PC-9 (cell line): ENCODE measurements at regions not wholly inside any gene's neighbourhood (a gene's known extent, or its start where the extent isn't known, plus 50 kb on each side); places are given as distances from the start of the nearest gene placed in this dataset.

ENCODE experiments used
- BruUV-seq: library from RNA; stranded (reverse); fragments of 400-500 nt; replicated peaks from 2 replicates; lab custom pipeline; 2021; lab: Mats Ljungman, UMichigan
- CTCF ChIA-PET: fragments of 300-600 bp; sonication (Branson Sonifier 250); formaldehyde crosslinking; loops from one replicate; lab custom pipeline; 2022; ENCODE audit warnings: antibody characterized with exemption; lab: Charles Lee
- POLR2A ChIA-PET: fragments of 300-600 bp; sonication (Branson Sonifier 250); formaldehyde crosslinking; loops from one replicate; lab custom pipeline; 2022; ENCODE audit warnings: antibody characterized with exemption; ENCODE audit not compliant: unreplicated experiment; lab: Charles Lee
- DNase-seq, 2 experiments: peaks; one replicate each; pipeline versions ENCODE4 v3.0.0 to v3.0.0-alpha.2; 2015 to 2022; ENCODE audit warnings: mixed read lengths in 1 of 2
- H2AFZ ChIP-seq: fragments of 200-600 bp; sonication (generic); 2 replicates; pipeline ENCODE4 v1.8.1; 2017; ENCODE audit warnings: antibody characterized with exemption
- H3F3A ChIP-seq: fragments of 200-600 bp; sonication (generic); 2 replicates; pipeline ENCODE4 v1.8.1; 2017; ENCODE audit warnings: antibody characterized with exemption, mild to moderate bottlenecking, low read depth; ENCODE audit not compliant: insufficient read depth
- H3K27ac ChIP-seq: fragments of 200-600 bp; sonication (generic); 2 replicates; pipeline ENCODE4 v1.6.1; 2016; ENCODE audit warnings: mixed run types
- H3K27me3 ChIP-seq: fragments of 200-600 bp; sonication (generic); 2 replicates; pipeline ENCODE4 v1.6.1; 2016; ENCODE audit warnings: low read depth, mixed run types; ENCODE audit not compliant: insufficient read depth
- H3K36me3 ChIP-seq: fragments of 200-600 bp; sonication (generic); 2 replicates; pipeline ENCODE4 v1.6.1; 2016; ENCODE audit warnings: low read depth, mixed run types
- H3K4me1 ChIP-seq: fragments of 200-600 bp; sonication (generic); replicated peaks from 2 replicates; pipeline ENCODE4 v1.6.1; 2016; ENCODE audit warnings: mixed run types; ENCODE audit not compliant: insufficient read depth
- H3K4me2 ChIP-seq: fragments of 200-600 bp; sonication (generic); 2 replicates; pipeline ENCODE4 v1.6.1; 2017; ENCODE audit warnings: mixed run types
- H3K4me3 ChIP-seq: fragments of 200-600 bp; sonication (generic); 2 replicates; pipeline ENCODE4 v1.6.1; 2016; ENCODE audit warnings: mixed run types
- H3K79me2 ChIP-seq: fragments of 200-600 bp; sonication (generic); 2 replicates; pipeline ENCODE4 v1.6.1; 2017; ENCODE audit warnings: low read depth, mixed run types
- H3K9me2 ChIP-seq: fragments of 200-600 bp; sonication (generic); 2 replicates; pipeline ENCODE4 v1.8.1; 2017; ENCODE audit warnings: mild to moderate bottlenecking; ENCODE audit not compliant: insufficient read depth
- H3K9me3 ChIP-seq: fragments of 200-600 bp; sonication (generic); 2 replicates; pipeline ENCODE4 v1.8.1; 2016; ENCODE audit warnings: low read depth; ENCODE audit not compliant: insufficient read depth
- H4K20me1 ChIP-seq: fragments of 200-600 bp; sonication (generic); 2 replicates; pipeline ENCODE4 v1.8.1; 2017; ENCODE audit not compliant: insufficient read depth
- EZH2 ChIP-seq: fragments of 200-600 bp; sonication (generic); IDR thresholded peaks from 2 replicates; pipeline ENCODE4 v1.8.0; 2017; ENCODE audit warnings: antibody characterized with exemption, low read depth
- intact Hi-C: fragments of 100-400 bp; cut with micrococcal nuclease; formaldehyde crosslinking; loops from one replicate; pipeline ENCODE4 v1.10.0; 2022; ENCODE audit not compliant: unreplicated experiment
- TF ChIP-seq, protein P1 (sequence below): fragments of 200-600 bp; sonication (generic); conservative IDR thresholded peaks from 2 replicates; pipeline ENCODE4 v1.6.1; 2017; ENCODE audit warnings: mixed run types, antibody characterized with exemption, mild to moderate bottlenecking, moderate library complexity

DNA sequence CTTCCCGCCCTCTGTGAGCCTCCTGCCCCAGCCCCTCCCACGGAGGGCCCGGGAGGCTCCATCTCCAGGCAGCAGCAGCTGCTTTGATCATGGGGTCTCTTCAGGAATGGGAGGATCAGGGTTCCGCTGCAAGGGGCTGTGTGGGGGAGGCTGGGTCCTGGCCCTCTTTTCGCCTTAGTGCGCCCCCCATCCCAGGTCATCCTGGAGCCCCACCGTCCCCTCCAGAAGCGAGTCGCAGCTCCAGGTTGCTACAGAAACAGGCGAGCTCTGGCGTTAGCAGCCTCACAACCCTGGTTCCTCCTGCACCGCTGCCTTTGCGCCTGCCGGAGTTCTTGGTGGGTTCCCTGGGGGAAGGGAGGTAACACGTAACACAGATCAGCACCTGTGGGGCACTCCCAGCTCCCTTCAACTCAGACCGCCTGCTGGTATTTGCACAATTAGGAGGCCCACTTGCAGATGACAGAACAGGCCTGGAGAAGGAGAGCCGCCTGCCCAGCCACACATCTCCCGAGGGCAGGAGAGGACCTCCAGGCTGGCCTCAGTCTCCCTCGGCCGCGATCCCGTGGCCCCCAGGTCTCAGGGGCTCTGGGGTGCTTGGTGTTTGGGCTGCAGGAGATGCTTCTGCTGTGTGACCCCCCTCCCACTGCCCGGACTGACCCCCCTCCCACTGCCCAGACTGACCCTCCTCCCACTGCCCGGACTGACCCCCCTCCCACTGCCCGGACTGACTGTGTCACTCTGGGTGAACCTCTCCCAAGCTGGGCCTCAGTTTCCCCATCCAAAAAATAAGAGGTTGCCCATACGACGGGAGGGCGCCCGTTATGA lies 64.2 kb upstream of the ADRA2C start:
- ChIA-PET CTCF (interaction anchor here (0.6 kb wide), 1 partner anchor 102 kb away, joined by 12 read pairs; no protein-coding TSS in a partner anchor), POLR2A (no interaction called here)
- Histone ChIP-seq H3K9me2 (no peaks in the 10 kb centered on the region), H3K4me1 (no peaks in the 10 kb centered on the region), H3K27me3 (peaks cover 87% of the 10 kb centered on the region), H3K27ac (no peak overlapping the region), H3K4me3 (no peak overlapping the region), H4K20me1 (no peaks in the 10 kb centered on the region), H3K79me2 (no peaks in the 10 kb centered on the region), H3K4me2 (no peak overlapping the region), H3K36me3 (no peaks in the 10 kb centered on the region), H2AFZ (no peak overlapping the region), H3F3A (no peaks in the 10 kb centered on the region), H3K9me3 (no peaks in the 10 kb centered on the region)
- DNase-seq: no peak
- no TSS peak for BruUV-seq
- intact Hi-C loops: no loop called here
- no peak for TF ChIP-seq EZH2
- TF ChIP-seq, protein P1, sequence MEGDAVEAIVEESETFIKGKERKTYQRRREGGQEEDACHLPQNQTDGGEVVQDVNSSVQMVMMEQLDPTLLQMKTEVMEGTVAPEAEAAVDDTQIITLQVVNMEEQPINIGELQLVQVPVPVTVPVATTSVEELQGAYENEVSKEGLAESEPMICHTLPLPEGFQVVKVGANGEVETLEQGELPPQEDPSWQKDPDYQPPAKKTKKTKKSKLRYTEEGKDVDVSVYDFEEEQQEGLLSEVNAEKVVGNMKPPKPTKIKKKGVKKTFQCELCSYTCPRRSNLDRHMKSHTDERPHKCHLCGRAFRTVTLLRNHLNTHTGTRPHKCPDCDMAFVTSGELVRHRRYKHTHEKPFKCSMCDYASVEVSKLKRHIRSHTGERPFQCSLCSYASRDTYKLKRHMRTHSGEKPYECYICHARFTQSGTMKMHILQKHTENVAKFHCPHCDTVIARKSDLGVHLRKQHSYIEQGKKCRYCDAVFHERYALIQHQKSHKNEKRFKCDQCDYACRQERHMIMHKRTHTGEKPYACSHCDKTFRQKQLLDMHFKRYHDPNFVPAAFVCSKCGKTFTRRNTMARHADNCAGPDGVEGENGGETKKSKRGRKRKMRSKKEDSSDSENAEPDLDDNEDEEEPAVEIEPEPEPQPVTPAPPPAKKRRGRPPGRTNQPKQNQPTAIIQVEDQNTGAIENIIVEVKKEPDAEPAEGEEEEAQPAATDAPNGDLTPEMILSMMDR: no peak

DNA sequence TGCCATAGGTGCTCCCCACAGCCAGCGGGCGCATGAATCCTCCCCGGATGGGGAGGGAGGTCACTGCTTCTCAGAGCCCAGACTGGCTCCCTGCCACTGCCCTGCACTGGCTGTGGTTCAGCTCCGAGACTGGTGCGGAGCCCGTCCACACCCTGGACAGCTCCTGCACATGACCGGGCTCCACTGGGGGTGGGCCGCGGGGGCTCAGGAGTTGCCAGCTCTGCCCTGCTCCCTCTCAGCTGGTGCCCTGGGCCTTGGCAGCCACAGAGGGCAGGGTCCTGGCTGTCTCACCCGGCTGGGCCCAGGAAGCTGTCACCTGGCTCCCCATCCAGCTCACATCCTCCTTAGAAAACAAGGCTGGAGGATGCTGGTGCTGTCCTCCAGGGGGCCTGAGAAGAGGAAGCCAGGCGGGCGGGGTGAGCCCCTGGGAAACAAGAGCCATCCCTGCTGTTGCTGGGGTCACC lies 64.9 kb upstream of the ADRA2C start:
- POLR2A ChIA-PET: no interaction called here

DNA sequence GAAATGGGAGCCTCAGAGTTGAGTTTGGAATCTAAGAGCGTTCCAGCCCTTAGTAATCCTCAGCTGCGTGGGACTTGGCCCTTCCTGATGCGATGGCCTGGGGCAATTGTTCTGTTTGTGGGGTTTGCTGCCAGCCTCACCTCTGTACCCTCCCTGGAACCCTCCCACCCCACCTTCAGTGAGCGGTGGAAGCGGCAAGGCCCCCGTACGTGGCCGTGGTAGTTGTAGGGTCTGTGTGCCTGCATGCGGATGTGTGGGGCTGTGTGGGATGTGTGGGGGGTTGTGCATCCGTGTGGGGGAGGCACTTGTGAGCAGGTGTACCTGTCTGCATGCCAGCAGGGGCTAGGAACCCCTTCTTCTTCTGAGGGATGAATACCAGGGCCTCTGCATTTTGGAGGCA lies 65.4 kb upstream of the ADRA2C start:
- Histone ChIP-seq H3K9me2 (no peaks in the 10 kb centered on the region), H3K4me2 (no peak overlapping the region), H3K36me3 (no peaks in the 10 kb centered on the region), H3K27me3 (peaks cover 77% of the 10 kb centered on the region), H3K79me2 (no peaks in the 10 kb centered on the region), H3K4me1 (no peaks in the 10 kb centered on the region), H2AFZ (no peak overlapping the region), H4K20me1 (no peaks in the 10 kb centered on the region), H3K27ac (no peak overlapping the region), H3F3A (no peaks in the 10 kb centered on the region), H3K4me3 (no peak overlapping the region), H3K9me3 (no peaks in the 10 kb centered on the region)
- ChIA-PET CTCF (no interaction called here), POLR2A (interaction anchor here (0.7 kb wide), 1 partner anchor 217 kb away, joined by 5 read pairs; no protein-coding TSS in a partner anchor)
- intact Hi-C loops: no loop called here
- BruUV-seq: no TSS peak
- TF ChIP-seq, protein P1: no peak
- TF ChIP-seq EZH2: no peak
- DNase-seq: no peak

More for the DNA sequence above, 64.9 kb upstream of the ADRA2C start:
- no peaks in the 10 kb centered on the region for H3K9me2 ChIP-seq
- H3F3A ChIP-seq: no peaks in the 10 kb centered on the region
- TF ChIP-seq, protein P1: no peak
- TF ChIP-seq EZH2: no peak
- H2AFZ ChIP-seq: no peak overlapping the region
- no peak overlapping the region for H3K27ac ChIP-seq
- H3K27me3 ChIP-seq: peaks cover 82% of the 10 kb centered on the region
- DNase-seq: no peak
- H3K4me1 ChIP-seq: no peaks in the 10 kb centered on the region
- no peaks in the 10 kb centered on the region for H3K9me3 ChIP-seq
- no peaks in the 10 kb centered on the region for H3K36me3 ChIP-seq
- no TSS peak for BruUV-seq
- H4K20me1 ChIP-seq: no peaks in the 10 kb centered on the region
- H3K79me2 ChIP-seq: no peaks in the 10 kb centered on the region
- CTCF ChIA-PET: interaction anchor here (0.6 kb wide), 1 partner anchor 103 kb away, joined by 12 read pairs; no protein-coding TSS in a partner anchor
- no peak overlapping the region for H3K4me2 ChIP-seq
- H3K4me3 ChIP-seq: no peak overlapping the region
- intact Hi-C loops: no loop called here
